HG02798 (cell line): ENCODE measurements at regions not wholly inside any gene's neighbourhood (a gene's known extent, or its start where the extent isn't known, plus 50 kb on each side); places are given as distances from the start of the nearest gene placed in this dataset.
"Not testable (repeated sequence)": the region's sequence is repeated elsewhere in the genome, so short reads cannot be mapped to it uniquely, and the experiment has no call there.

ENCODE experiments used
- ATAC-seq: cut with Tn5 transposase; IDR thresholded peaks from one replicate; pipeline ENCODE4 v1.9.1; 2021; ENCODE audit warnings: mild to moderate bottlenecking; ENCODE audit not compliant: unreplicated experiment, poor library complexity

GRCh38 chr2:35495182-35495581, 860.4 kb upstream of the CRIM1 start:
- no peak for ATAC-seq

DNA sequence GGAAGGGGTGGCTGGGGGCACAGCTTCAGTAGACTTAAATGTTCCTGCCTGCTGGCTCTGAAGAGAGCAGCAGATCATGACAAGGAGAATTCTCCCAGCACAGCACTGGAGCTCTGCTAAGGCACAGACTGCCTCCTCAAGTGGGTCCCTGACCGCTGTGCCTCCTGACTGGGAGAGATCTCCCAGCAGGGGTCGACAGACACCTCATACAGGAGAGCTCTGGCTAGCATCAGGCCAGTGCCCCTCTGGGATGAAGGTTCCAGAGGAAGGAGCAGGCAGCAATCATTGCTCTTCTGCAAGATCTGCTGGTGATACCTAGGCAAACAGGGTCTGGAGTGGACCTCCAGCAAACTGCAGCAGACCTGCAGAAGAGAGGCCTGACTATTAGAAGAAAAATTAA, 877.5 kb upstream of the CRIM1 start:
- not testable (repeated sequence) for ATAC-seq

DNA sequence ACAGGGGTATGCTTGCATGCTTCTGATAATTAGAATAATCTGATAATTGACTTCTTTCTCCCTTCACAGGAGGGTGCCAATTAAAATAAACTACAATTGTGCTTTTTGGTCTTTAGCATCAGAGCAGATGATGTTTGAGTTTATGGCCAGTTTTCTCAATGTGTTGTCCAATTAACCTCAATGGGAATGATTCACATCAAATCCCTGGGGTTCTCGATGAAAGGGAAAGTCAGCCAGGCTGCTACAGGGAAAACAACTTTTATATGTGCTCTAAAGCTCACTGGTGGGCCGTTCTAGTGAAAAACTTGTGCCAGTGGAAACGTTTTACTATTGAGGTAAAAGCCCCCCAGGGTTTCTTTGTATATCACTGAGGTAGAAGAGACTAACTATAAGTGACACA, 887.3 kb upstream of the CRIM1 start:
- no peak for ATAC-seq

- peak; percentile 62 for ATAC-seq
Observed at GRCh38 chr2:35463805-35464596, 891.6 kb upstream of the CRIM1 start.

- no peak for ATAC-seq
Observed at GRCh38 chr2:35462226-35462998, 893.2 kb upstream of the CRIM1 start.

DNA sequence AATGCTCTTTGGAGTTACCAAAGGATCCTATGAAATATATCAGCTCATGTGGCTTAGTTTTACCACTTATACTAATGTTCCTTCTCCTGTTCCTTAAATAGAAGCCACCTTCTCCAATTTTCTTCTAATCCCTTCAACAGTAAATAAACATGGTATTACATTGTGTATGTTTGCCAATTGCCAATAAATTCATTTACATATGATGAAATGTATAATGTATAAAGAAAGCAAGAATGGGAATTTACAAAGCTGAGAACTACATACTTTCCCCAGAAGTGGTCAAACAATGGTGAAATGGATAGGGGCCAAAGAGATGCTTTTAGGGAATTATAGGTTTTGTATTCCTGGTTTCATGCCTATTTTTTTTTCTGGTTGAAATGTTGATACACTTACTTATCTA, 894.2 kb upstream of the CRIM1 start:
- no peak for ATAC-seq

DNA sequence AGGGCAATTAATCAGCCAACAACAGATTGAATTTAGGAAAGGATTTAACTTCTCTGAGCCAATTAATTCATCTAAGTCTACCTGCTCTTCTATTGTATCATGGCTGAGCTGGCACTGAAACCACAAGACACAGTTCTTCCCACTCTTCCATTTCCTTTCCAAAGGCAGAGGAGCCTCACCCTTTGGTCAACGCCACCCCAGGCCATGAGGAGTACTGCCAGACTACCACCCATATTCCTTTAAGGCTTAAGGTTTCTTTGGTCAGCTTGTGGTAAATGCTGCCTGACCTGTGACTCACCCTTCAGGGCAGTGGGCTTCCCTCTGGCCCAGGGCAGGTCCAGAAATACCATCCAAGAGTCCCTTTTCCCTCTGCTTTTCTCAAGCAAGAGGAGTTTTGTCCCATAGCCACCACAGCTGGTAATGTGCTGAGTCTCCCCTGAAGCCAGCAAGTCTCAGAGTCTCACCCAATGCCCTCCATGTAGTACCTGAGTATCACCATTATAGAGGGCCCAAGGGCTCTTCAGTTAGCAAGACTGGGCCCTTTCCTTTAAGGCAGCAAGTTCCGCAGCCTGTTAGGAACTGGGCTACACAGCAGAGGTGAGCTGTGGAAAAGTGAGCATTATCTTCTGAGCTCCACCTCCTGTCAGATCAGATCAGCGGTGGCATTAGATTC, 900.5 kb upstream of the CRIM1 start:
- no peak for ATAC-seq

GRCh38 chr2:35447821-35448220, 907.8 kb upstream of the CRIM1 start:
- no peak for ATAC-seq

GRCh38 chr2:35447215-35447614, 908.4 kb upstream of the CRIM1 start:
- ATAC-seq = no peak

GRCh38 chr2:35443087-35443486, 912.5 kb upstream of the CRIM1 start:
- no peak for ATAC-seq

- ATAC-seq = not testable (repeated sequence)
Observed at GRCh38 chr2:35441575-35441974, 914.0 kb upstream of the CRIM1 start.

DNA sequence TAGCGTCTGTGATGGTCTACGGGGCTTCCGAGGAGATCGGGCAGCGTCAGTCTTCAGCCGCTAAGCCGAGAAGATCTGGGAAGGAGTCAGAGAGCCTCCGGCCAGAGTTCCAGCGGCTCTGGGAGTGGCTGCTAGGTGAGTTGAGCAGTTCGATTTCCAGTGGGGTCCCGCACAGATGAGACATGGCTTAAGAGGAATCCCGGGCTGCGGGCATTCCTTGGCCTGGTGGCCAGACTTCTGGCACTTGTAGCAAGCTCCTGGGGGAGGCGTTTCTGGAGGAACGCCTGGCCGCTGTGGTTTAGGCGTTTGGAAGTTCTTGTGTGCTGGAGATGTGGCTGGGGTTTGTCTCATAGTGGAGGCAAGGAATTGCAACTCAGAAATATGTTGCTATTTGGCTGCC, 915.3 kb upstream of the CRIM1 start:
- not testable (repeated sequence) for ATAC-seq

- ATAC-seq = not testable (repeated sequence)
Observed at GRCh38 chr2:35436893-35437292, 918.7 kb upstream of the CRIM1 start.

GRCh38 chr2:35428548-35428947, 927.0 kb upstream of the CRIM1 start:
- peak; percentile 73 for ATAC-seq

DNA sequence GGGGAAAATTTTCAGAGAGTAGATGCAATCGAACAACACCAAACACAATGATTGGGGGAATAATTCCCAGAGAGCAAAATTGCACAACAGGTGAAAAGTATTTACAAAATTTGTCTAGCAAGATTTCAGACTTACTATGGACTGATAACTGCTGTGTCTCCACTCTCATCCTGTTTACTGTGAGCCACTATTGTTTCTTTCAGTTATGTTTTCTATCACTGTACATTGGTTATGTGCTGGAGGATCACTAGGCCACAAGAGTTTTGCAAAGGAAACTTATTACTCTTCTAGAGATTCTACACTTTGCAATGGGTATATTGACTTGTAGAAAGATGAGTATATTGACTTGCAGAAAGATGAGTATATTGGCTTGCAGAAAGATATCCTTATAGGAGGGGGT, 934.1 kb upstream of the CRIM1 start:
- no peak for ATAC-seq

GRCh38 chr2:35417293-35417692, 938.3 kb upstream of the CRIM1 start:
- ATAC-seq = no peak

- no peak for ATAC-seq
Observed at GRCh38 chr2:35416391-35417140, 939.0 kb upstream of the CRIM1 start.

DNA sequence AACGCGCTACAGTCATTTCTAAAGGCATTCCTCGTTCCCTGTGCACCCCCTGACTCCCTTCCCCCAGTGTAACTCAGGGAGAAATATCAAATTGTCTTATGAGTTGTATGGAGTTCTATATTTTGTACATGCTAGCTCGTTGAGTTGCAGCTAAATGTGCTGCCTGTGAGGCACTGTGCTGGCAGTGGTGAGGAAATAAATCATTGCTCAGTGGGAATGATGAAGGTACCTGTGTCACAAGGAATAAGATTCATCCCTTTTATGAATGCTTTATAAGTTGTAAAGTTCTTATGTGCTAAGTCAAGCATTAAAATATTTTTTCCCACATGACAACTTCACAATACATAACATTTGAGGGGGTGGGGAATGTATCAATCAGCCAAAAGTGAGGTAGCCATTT, 939.6 kb upstream of the CRIM1 start:
- ATAC-seq = no peak

- ATAC-seq = no peak
Observed at GRCh38 chr2:35415282-35415681, 940.3 kb upstream of the CRIM1 start.

DNA sequence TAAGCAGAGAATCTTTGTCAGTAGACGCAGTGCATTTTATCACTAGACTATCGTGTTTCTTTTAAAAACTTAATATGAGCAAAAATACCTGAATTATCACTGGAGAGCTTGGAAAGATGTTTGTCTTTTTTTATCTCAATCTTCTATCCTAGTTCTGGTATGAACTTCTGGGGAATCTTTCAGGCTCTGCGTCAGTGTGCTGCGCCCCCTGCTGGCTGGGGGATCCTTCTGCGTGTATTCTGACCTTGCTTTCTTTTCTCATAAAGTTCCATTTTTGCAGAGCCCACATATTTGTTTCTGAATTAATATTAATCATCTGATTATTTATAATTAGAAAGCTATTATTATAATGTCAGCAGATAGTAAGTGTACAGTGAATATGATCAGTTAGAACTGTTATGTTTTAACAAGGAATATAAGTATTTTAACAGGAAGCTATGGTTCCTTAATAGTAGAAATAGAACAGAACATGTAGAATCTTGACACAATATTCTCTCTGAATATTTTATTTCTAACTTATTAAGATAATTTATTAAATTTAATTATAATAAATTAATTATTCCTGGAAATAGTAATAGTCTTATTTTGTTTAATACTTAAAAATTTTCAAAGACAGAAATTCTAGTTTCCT, 945.0 kb upstream of the CRIM1 start:
- peak; percentile 87 for ATAC-seq
